H1 (cell line): ENCODE measurements at regions not wholly inside any gene's neighbourhood (a gene's known extent, or its start where the extent isn't known, plus 50 kb on each side); places are given as distances from the start of the nearest gene placed in this dataset.

ENCODE experiments used
- CTCF ChIA-PET: fragments of 300-600 bp; sonication (Branson Sonifier 250); formaldehyde crosslinking; loops from one replicate; lab custom pipeline; 2021; ENCODE audit not compliant: partially characterized antibody; lab: Charles Lee
- POLR2A ChIA-PET: fragments of 300-600 bp; sonication (Branson Sonifier 250); formaldehyde crosslinking; loops from one replicate; lab custom pipeline; 2021; ENCODE audit warnings: inconsistent platforms; ENCODE audit not compliant: partially characterized antibody; lab: Charles Lee
- DNase-seq, 2 experiments: peaks; one replicate each; pipeline versions ENCODE4 v3.0.0 to v3.0.0-alpha.2; 2010 to 2022; ENCODE audit warnings: low spot score in 2 of 2, low read depth in 1 of 2, mixed read lengths in 1 of 2
- FAIRE-seq: peaks from 2 replicates; lab custom pipeline; 2011; peaks lifted over from hg19 to GRCh38; lab: Jason Lieb, UNC
- H2AFZ ChIP-seq: 2 replicates; pipeline ENCODE4 v1.8.1; 2012; ENCODE audit warnings: low read length, inconsistent platforms
- H2AK5ac ChIP-seq: 2 replicates; pipeline ENCODE4 v1.6.1; 2013; ENCODE audit warnings: low read depth, low read length
- H2BK120ac ChIP-seq: replicated peaks from 2 replicates; pipeline ENCODE3; 2013; ENCODE audit warnings: low read depth, low read length, inconsistent platforms
- H2BK12ac ChIP-seq: 2 replicates; pipeline ENCODE4 v1.6.1; 2013; ENCODE audit warnings: low read depth, low read length
- H2BK15ac ChIP-seq: 2 replicates; pipeline ENCODE4 v1.6.1; 2013; ENCODE audit warnings: low read length
- H2BK20ac ChIP-seq: 2 replicates; pipeline ENCODE4 v1.6.1; 2013; ENCODE audit warnings: low read length
- H2BK5ac ChIP-seq: 2 replicates; pipeline ENCODE4 v1.6.1; 2013; ENCODE audit warnings: low read depth, low read length
- H3K14ac ChIP-seq: 2 replicates; pipeline ENCODE4 v1.6.1; 2013; ENCODE audit warnings: inconsistent platforms; ENCODE audit not compliant: insufficient read length
- H3K18ac ChIP-seq: 2 replicates; pipeline ENCODE4 v1.6.1; 2013; ENCODE audit warnings: low read length; ENCODE audit errors: extremely low read depth
- H3K23ac ChIP-seq: 2 replicates; pipeline ENCODE4 v1.6.1; 2013; ENCODE audit warnings: inconsistent platforms; ENCODE audit not compliant: insufficient read length
- H3K23me2 ChIP-seq: 2 replicates; pipeline ENCODE4 v1.6.1; 2013; ENCODE audit warnings: low read depth, low read length
- H3K27ac ChIP-seq: 2 replicates; pipeline ENCODE4 v1.6.1; 2011; ENCODE audit warnings: low read depth, low read length, inconsistent platforms
- H3K27me3 ChIP-seq, 4 experiments: replicated peaks in 1 of 4; 1 replicate in 1 of 4; 2 replicates in 3 of 4; pipeline versions ENCODE4 v1.6.1 to v1.8.1; 2011 to 2013; ENCODE audit warnings: low read length in 3 of 4, mild to moderate bottlenecking in 3 of 4, inconsistent platforms in 2 of 4, mixed read lengths in 2 of 4, moderate library complexity in 1 of 4; ENCODE audit not compliant: control insufficient read depth in 3 of 4, insufficient read depth in 3 of 4; ENCODE audit errors: extremely low read depth in 1 of 4
- H3K36me3 ChIP-seq, 4 experiments: 2 replicates each; pipeline versions ENCODE4 v1.6.1 to v1.8.1; 2011 to 2013; ENCODE audit warnings: mild to moderate bottlenecking in 4 of 4, low read length in 3 of 4, moderate library complexity in 2 of 4, control low read depth in 1 of 4, inconsistent platforms in 1 of 4; ENCODE audit not compliant: insufficient read depth in 4 of 4, control insufficient read depth in 2 of 4
- H3K4ac ChIP-seq: replicated peaks from 2 replicates; pipeline ENCODE3; 2013; ENCODE audit warnings: low read length, low read depth, mixed read lengths, inconsistent platforms; ENCODE audit not compliant: insufficient read length
- H3K4me1 ChIP-seq, 4 experiments: replicated peaks in 1 of 4; 1 replicate in 1 of 4; 2 replicates in 3 of 4; pipeline versions ENCODE4 v1.6.1 to v1.8.1; 2011 to 2013; ENCODE audit warnings: low read length in 3 of 4, inconsistent platforms in 2 of 4, mixed read lengths in 1 of 4; ENCODE audit not compliant: insufficient read depth in 4 of 4, control insufficient read depth in 3 of 4
- H3K4me2 ChIP-seq, 2 experiments: 2 replicates each; pipeline versions ENCODE4 v1.6.1 to v1.8.1; 2011 to 2013; ENCODE audit warnings: low read depth in 2 of 2, low read length in 2 of 2, control low read depth in 1 of 2, inconsistent platforms in 1 of 2, mild to moderate bottlenecking in 1 of 2; ENCODE audit not compliant: insufficient read depth in 1 of 2
- H3K4me3 ChIP-seq, 4 experiments: fragments of 200-600, 300-600 bp in 1 of 4; sonication (generic), shearing (Covaris generic), sonication (Bioruptor Twin) in 1 of 4; 2 replicates each; pipeline versions ENCODE4 v1.5.1 to v1.8.1; 2011 to 2016; ENCODE audit warnings: low read length in 4 of 4, low read depth in 3 of 4, control low read depth in 2 of 4, inconsistent platforms in 2 of 4, mild to moderate bottlenecking in 2 of 4, mixed read lengths in 1 of 4, moderate library complexity in 1 of 4; ENCODE audit not compliant: insufficient read depth in 2 of 4; ENCODE audit errors: extremely low read depth in 1 of 4
- H3K56ac ChIP-seq: replicated peaks from 2 replicates; pipeline ENCODE3; 2013; ENCODE audit warnings: low read depth, mild to moderate bottlenecking, mixed read lengths, low read length, inconsistent platforms; ENCODE audit not compliant: insufficient read length
- H3K79me1 ChIP-seq: 2 replicates; pipeline ENCODE4 v1.6.1; 2013; ENCODE audit warnings: low read depth, low read length, control low read depth
- H3K79me2 ChIP-seq, 2 experiments: 2 replicates each; pipeline versions ENCODE4 v1.6.1 to v1.8.1; 2012 to 2013; ENCODE audit warnings: low read length in 2 of 2, mild to moderate bottlenecking in 2 of 2, inconsistent platforms in 1 of 2; ENCODE audit not compliant: insufficient read depth in 2 of 2, control insufficient read depth in 1 of 2
- H3K9ac ChIP-seq, 4 experiments: replicated peaks in 1 of 4; 1 replicate in 1 of 4; 2 replicates in 3 of 4; pipeline versions ENCODE4 v1.6.1 to v1.8.1; 2011 to 2013; ENCODE audit warnings: low read depth in 3 of 4, low read length in 3 of 4, control low read depth in 2 of 4, mild to moderate bottlenecking in 2 of 4, moderate library complexity in 2 of 4, inconsistent platforms in 1 of 4; ENCODE audit errors: extremely low read depth in 1 of 4
- H3K9me3 ChIP-seq, 2 experiments: 2 replicates each; pipeline versions ENCODE4 v1.6.1 to v1.8.1; 2012 to 2013; ENCODE audit warnings: mild to moderate bottlenecking in 2 of 2, moderate library complexity in 2 of 2, control low read depth in 1 of 2, inconsistent platforms in 1 of 2, low read depth in 1 of 2, low read length in 1 of 2, mixed read lengths in 1 of 2; ENCODE audit not compliant: insufficient read depth in 2 of 2
- H4K20me1 ChIP-seq, 2 experiments: replicated peaks in 1 of 2; 2 replicates each; pipeline versions ENCODE3 to v1.8.1; 2011 to 2013; ENCODE audit warnings: inconsistent platforms in 2 of 2, low read length in 2 of 2, mild to moderate bottlenecking in 1 of 2; ENCODE audit not compliant: insufficient read depth in 2 of 2, control insufficient read depth in 1 of 2
- H4K5ac ChIP-seq: 2 replicates; pipeline ENCODE4 v1.6.1; 2013; ENCODE audit warnings: low read length, low read depth, mixed read lengths, inconsistent platforms; ENCODE audit not compliant: insufficient read length
- H4K8ac ChIP-seq: 2 replicates; pipeline ENCODE4 v1.8.0; 2013; ENCODE audit warnings: mild to moderate bottlenecking, moderate library complexity, low read length, inconsistent platforms; ENCODE audit not compliant: insufficient read depth; ENCODE audit errors: extremely low read depth
- H4K91ac ChIP-seq: replicated peaks from 2 replicates; pipeline ENCODE3; 2013; ENCODE audit warnings: low read length, mixed read lengths, inconsistent platforms; ENCODE audit not compliant: insufficient read length
- GABPA ChIP-seq: IDR thresholded peaks from 2 replicates; pipeline ENCODE4 v1.6.1; 2011; ENCODE audit warnings: mild to moderate bottlenecking, low read length, moderate library complexity, borderline replicate concordance; ENCODE audit not compliant: insufficient read depth
- WGBS, 2 experiments: shearing (Covaris generic) in 1 of 2; methylation state at CpG; one replicate each; pipeline versions ENCODE4 v1.1.6 to v1.1.7; 2013 to 2015; ENCODE audit warnings: low lambda C conversion rate in 2 of 2, mixed read lengths in 2 of 2, inconsistent platforms in 1 of 2, low coverage in 1 of 2, missing lambda C conversion rate in 1 of 2; ENCODE audit not compliant: insufficient replicate concordance in 2 of 2, insufficient coverage in 1 of 2, insufficient read length in 1 of 2; ENCODE audit errors: extremely low coverage in 1 of 2, missing lambda C conversion rate in 1 of 2; 5-methylcytosine and 5-hydroxymethylcytosine counted together

DNA sequence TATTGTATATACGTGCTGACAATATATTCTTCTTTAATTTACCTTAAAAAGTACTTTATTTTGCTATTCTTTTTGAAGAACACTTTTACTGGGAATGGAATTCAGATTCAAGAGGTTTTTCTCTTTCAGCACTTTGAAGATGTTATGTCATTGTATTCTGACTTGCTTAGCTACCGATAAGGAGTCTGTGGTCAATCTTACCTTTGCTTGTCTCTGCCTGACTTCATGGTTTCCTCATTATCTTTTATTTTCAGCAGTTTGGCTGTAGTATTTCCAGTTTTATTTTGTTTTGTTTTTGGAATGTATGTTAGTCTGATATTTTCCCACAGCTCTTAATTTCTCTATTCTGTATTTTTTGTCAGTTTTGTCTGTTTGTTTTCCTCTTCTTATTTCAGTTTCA lies 187.9 kb upstream of the SMIM30 start:
- Histone ChIP-seq H3K27ac (no peak overlapping the region), H3K4me3 (no peak overlapping the region), H3K4ac (no peak overlapping the region), H3K79me1 (no peaks in the 10 kb centered on the region), H2BK12ac (no peak overlapping the region), H2BK120ac (no peak overlapping the region), H3K27me3 (peaks cover 0 to 1% (median 0%) of the 10 kb centered on the region in 4 experiments; a peak in 1 of 7 replicates), H3K23ac (no peak overlapping the region), H3K14ac (no peak overlapping the region), H4K5ac (no peak overlapping the region), H3K36me3 (no peaks in the 10 kb centered on the region), H3K56ac (no peak overlapping the region), H3K18ac (no peak overlapping the region), H3K79me2 (no peaks in the 10 kb centered on the region), H2BK15ac (no peak overlapping the region), H4K20me1 (no peaks in the 10 kb centered on the region), H2AFZ (no peak overlapping the region), H4K91ac (no peak overlapping the region), H3K4me1 (no peaks in the 10 kb centered on the region), H3K9ac (no peak overlapping the region), H3K9me3 (no peaks in the 10 kb centered on the region; a peak in 1 of 4 replicates), H4K8ac (no peak overlapping the region), H2AK5ac (no peak overlapping the region), H2BK20ac (no peak overlapping the region), H3K23me2 (no peaks in the 10 kb centered on the region), H2BK5ac (no peak overlapping the region), H3K4me2 (no peak overlapping the region)
- ChIA-PET POLR2A (no interaction called here), CTCF (no interaction called here)
- DNase-seq: no peak
- FAIRE-seq: no peak
- no peak for TF ChIP-seq GABPA
- WGBS, 2 experiments: 91% methylated on average over 2 of the region's 2 CpGs; no CpG with 5 or more reads in 1 of the 2 experiments
